ENCODE measurements at regions not wholly inside any gene's neighbourhood (a gene's known extent, or its start where the extent isn't known, plus 50 kb on each side); places are given as distances from the start of the nearest gene placed in this dataset.

GRCh38 chr5:61637566-61637965 is 305.5 kb downstream of the ZSWIM6 start:
- no peak overlapping the region for H3K4me3 ChIP-seq (ENCODE audit: low read depth, low read length)
- DNase-seq (ENCODE audit: low read depth), result no peak
- TF ChIP-seq POLR2A (IDR thresholded peaks at IDR 0.05; ENCODE audit: extremely low read depth, insufficient read length), result no peak
- no peak for TF ChIP-seq MAX (IDR thresholded peaks at IDR 0.05; ENCODE audit: low read depth, low read length)

DNA sequence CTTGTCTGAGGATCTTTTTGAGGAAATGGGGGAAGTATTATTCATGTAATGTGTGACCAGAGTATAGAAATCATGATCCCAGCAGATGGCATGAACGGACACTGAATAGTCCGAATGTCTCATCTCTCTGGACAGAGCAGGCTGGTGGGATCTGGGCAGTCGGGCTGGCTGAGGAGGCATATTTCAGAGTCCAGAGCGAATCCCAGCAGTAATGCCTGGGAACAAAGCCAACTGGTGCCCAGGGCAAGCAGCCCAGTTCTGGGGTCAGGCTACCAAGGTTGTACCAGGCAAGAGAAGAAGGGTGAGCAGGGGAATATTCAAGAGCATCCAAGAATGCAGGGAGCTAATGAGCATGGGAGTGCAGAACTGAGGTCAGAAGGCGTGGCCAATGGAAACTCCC is 306.4 kb downstream of the ZSWIM6 start:
- TF ChIP-seq MYC (IDR thresholded peaks at IDR 0.05; ENCODE audit: low read depth, low read length) (no peak), MAX (IDR thresholded peaks at IDR 0.05; ENCODE audit: low read depth, low read length) (no peak), POLR2A (IDR thresholded peaks at IDR 0.05; ENCODE audit: extremely low read depth, insufficient read length) (no peak)
- TF ChIP-seq, protein P1, sequence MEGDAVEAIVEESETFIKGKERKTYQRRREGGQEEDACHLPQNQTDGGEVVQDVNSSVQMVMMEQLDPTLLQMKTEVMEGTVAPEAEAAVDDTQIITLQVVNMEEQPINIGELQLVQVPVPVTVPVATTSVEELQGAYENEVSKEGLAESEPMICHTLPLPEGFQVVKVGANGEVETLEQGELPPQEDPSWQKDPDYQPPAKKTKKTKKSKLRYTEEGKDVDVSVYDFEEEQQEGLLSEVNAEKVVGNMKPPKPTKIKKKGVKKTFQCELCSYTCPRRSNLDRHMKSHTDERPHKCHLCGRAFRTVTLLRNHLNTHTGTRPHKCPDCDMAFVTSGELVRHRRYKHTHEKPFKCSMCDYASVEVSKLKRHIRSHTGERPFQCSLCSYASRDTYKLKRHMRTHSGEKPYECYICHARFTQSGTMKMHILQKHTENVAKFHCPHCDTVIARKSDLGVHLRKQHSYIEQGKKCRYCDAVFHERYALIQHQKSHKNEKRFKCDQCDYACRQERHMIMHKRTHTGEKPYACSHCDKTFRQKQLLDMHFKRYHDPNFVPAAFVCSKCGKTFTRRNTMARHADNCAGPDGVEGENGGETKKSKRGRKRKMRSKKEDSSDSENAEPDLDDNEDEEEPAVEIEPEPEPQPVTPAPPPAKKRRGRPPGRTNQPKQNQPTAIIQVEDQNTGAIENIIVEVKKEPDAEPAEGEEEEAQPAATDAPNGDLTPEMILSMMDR (IDR thresholded peaks at IDR 0.05; ENCODE audit: low read depth, low read length), result no peak
- no peak overlapping the region for H3K4me3 ChIP-seq (ENCODE audit: low read depth, low read length)
- DNase-seq (ENCODE audit: low read depth), result no peak

- no peak for DNase-seq (ENCODE audit: low read depth)
- H3K4me3 ChIP-seq (ENCODE audit: low read depth, low read length), result no peak overlapping the region
- TF ChIP-seq POLR2A (IDR thresholded peaks at IDR 0.05; ENCODE audit: extremely low read depth, insufficient read length) (no peak), MAX (IDR thresholded peaks at IDR 0.05; ENCODE audit: low read depth, low read length) (no peak), MYC (IDR thresholded peaks at IDR 0.05; ENCODE audit: low read depth, low read length) (no peak)
- TF ChIP-seq, protein P1 (IDR thresholded peaks at IDR 0.05; ENCODE audit: low read depth, low read length), result no peak
These were observed 308.3 kb downstream of the ZSWIM6 start for GRCh38 chr5:61640179-61641021.

GRCh38 chr5:61641748-61642565 is 309.9 kb downstream of the ZSWIM6 start:
- DNase-seq (ENCODE audit: low read depth), result no peak
- H3K4me3 ChIP-seq (ENCODE audit: low read depth, low read length), result no peak overlapping the region
- no peak for TF ChIP-seq POLR2A (IDR thresholded peaks at IDR 0.05; ENCODE audit: extremely low read depth, insufficient read length)
- no peak for TF ChIP-seq MYC (IDR thresholded peaks at IDR 0.05; ENCODE audit: low read depth, low read length)
- TF ChIP-seq MAX (IDR thresholded peaks at IDR 0.05; ENCODE audit: low read depth, low read length), result no peak
- TF ChIP-seq, protein P1 (IDR thresholded peaks at IDR 0.05; ENCODE audit: low read depth, low read length), result no peak

- H3K4me3 ChIP-seq (ENCODE audit: low read depth, low read length), result no peak overlapping the region
- TF ChIP-seq POLR2A (IDR thresholded peaks at IDR 0.05; ENCODE audit: extremely low read depth, insufficient read length), result no peak
- TF ChIP-seq MYC (IDR thresholded peaks at IDR 0.05; ENCODE audit: low read depth, low read length), result no peak
- TF ChIP-seq, protein P1 (IDR thresholded peaks at IDR 0.05; ENCODE audit: low read depth, low read length), result no peak
- no peak for TF ChIP-seq MAX (IDR thresholded peaks at IDR 0.05; ENCODE audit: low read depth, low read length)
- peak; percentile 4 for DNase-seq (ENCODE audit: low read depth)
These were observed 315.6 kb downstream of the ZSWIM6 start for GRCh38 chr5:61647672-61648071.

DNA sequence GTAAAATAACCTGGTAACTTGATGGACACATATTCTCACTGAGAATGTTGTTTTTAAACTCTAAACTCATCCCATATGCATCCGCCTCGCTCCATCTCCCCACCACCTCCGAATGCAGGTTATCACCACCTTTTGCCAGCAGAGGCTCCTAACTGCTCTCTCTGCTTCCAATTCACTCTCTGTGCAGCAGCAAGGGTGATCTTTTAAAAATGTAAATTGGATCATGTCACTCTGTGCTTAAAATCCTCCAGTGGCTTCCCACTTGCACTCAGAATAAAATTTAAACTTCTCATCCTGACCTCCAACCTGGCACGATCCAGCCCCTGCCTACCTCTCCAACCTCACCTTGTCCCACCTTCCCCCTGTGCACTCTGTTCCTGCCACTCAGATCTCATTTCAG is 317.2 kb downstream of the ZSWIM6 start:
- no peak overlapping the region for H3K4me3 ChIP-seq (ENCODE audit: low read depth, low read length)
- TF ChIP-seq POLR2A (IDR thresholded peaks at IDR 0.05; ENCODE audit: extremely low read depth, insufficient read length) (no peak), MAX (IDR thresholded peaks at IDR 0.05; ENCODE audit: low read depth, low read length) (no peak), MYC (IDR thresholded peaks at IDR 0.05; ENCODE audit: low read depth, low read length) (no peak)
- TF ChIP-seq, protein P1 (IDR thresholded peaks at IDR 0.05; ENCODE audit: low read depth, low read length), result no peak
- no peak for DNase-seq (ENCODE audit: low read depth)

All from NB4 (cell line).